HepG2 (cell line): ENCODE measurements at regions not wholly inside any gene's neighbourhood (a gene's known extent, or its start where the extent isn't known, plus 50 kb on each side); places are given as distances from the start of the nearest gene placed in this dataset.

Experiments used
- ATAC-seq: fragments of 200-7000 bp; cut with Tn5 transposase; 3 replicates; pipeline ENCODE4 v1.9.1; 2020; ENCODE audit warnings: mild to moderate bottlenecking, moderate library complexity
- BruUV-seq: library from RNA; stranded (reverse); fragments of 400-500 nt; replicated peaks from 2 replicates; lab custom pipeline; 2021; lab: Mats Ljungman, UMichigan
- CTCF ChIA-PET: fragments of 300-600 bp; formaldehyde crosslinking; extraction: SDS; loops from one replicate; lab custom pipeline; 2021; ENCODE audit warnings: low total read pairs, inconsistent platforms, low intra/inter-chr PET ratio; lab: Yijun Ruan, JAX
- POLR2A ChIA-PET: fragments of 350-600 bp; sonication (Branson Sonifier 250); formaldehyde crosslinking; loops from one replicate; lab custom pipeline; 2020; ENCODE audit warnings: antibody characterized with exemption, inconsistent platforms; lab: Yijun Ruan, JAX
- DNase-seq: peaks from one replicate; pipeline ENCODE4 v3.0.0-alpha.2; 2015; ENCODE audit warnings: low spot score
- FAIRE-seq: peaks from 3 replicates; lab custom pipeline; 2011; peaks lifted over from hg19 to GRCh38; lab: Jason Lieb, UNC
- H2AFZ ChIP-seq: one replicate; pipeline ENCODE4 v1.6.1; 2011; ENCODE audit warnings: low read length, inconsistent platforms
- H3K27ac ChIP-seq: fragments of 300-600 bp; 3 replicates; pipeline ENCODE4 v1.8.0; 2011; ENCODE audit warnings: mixed run types, mild to moderate bottlenecking, mixed read lengths, low read length, inconsistent platforms; ENCODE audit not compliant: insufficient read depth; ENCODE audit errors: extremely low read length
- H3K27me3 ChIP-seq, 2 experiments: fragments of 200-600 bp in 1 of 2; 2 replicates in 1 of 2; 3 replicates in 1 of 2; pipeline versions ENCODE4 v1.6.0 to v1.8.0; 2011; ENCODE audit warnings: low read length in 2 of 2, mild to moderate bottlenecking in 2 of 2, moderate library complexity in 2 of 2, inconsistent platforms in 1 of 2; ENCODE audit not compliant: insufficient read depth in 2 of 2, control insufficient read depth in 1 of 2
- H3K36me3 ChIP-seq, 2 experiments: fragments of 200-600 bp in 1 of 2; replicated peaks in 1 of 2; 2 replicates in 1 of 2; 3 replicates in 1 of 2; pipeline versions ENCODE4 v1.5.1 to v1.8.0; 2011; ENCODE audit warnings: low read length in 2 of 2, inconsistent platforms in 1 of 2; ENCODE audit not compliant: insufficient read depth in 2 of 2, control insufficient read depth in 1 of 2
- H3K4me1 ChIP-seq: 2 replicates; pipeline ENCODE4 v1.5.1; 2012; ENCODE audit warnings: low read length, inconsistent platforms; ENCODE audit not compliant: insufficient read depth
- H3K4me2 ChIP-seq: 2 replicates; pipeline ENCODE4 v1.6.0; 2011; ENCODE audit warnings: low read depth, low read length, inconsistent platforms
- H3K4me3 ChIP-seq, 3 experiments: fragments of 200-600 bp in 1 of 3; sonication (generic), shearing (Covaris generic) in 1 of 3; replicated peaks in 1 of 3; 2 replicates each; pipeline ENCODE4 v1.5.1; 2011 to 2016; ENCODE audit warnings: low read length in 3 of 3, inconsistent platforms in 2 of 3, low read depth in 2 of 3, mild to moderate bottlenecking in 2 of 3, control low read depth in 1 of 3, mixed read lengths in 1 of 3; ENCODE audit not compliant: insufficient read depth in 1 of 3
- H3K79me2 ChIP-seq: one replicate; pipeline ENCODE4 v1.6.1; 2011; ENCODE audit warnings: low read length, inconsistent platforms; ENCODE audit not compliant: insufficient read depth
- H3K9ac ChIP-seq: 2 replicates; pipeline ENCODE4 v1.6.0; 2011; ENCODE audit warnings: mild to moderate bottlenecking, low read depth, low read length, inconsistent platforms; ENCODE audit not compliant: insufficient read depth
- H3K9me3 ChIP-seq: 2 replicates; pipeline ENCODE4 v1.5.1; 2012; ENCODE audit warnings: mild to moderate bottlenecking, low read length
- H4K20me1 ChIP-seq: 2 replicates; pipeline ENCODE4 v1.6.0; 2011; ENCODE audit warnings: inconsistent platforms, mild to moderate bottlenecking, low read length, moderate library complexity; ENCODE audit not compliant: insufficient read depth
- HINFP ChIP-seq: sonication (generic); formaldehyde crosslinking; IDR thresholded peaks from 2 replicates; pipeline ENCODE4 v1.4.0; 2020; ENCODE audit warnings: low read depth, mild to moderate bottlenecking, missing genetic modification reagents
- HOXA5 ChIP-seq: sonication (generic); formaldehyde crosslinking; IDR thresholded peaks from 2 replicates; pipeline ENCODE4 v1.4.0; 2020; ENCODE audit warnings: missing genetic modification reagents
- KDM5A ChIP-seq: fragments of 200-600 bp; sonication (generic); IDR thresholded peaks from 2 replicates; pipeline ENCODE4 v1.7.0; 2018; ENCODE audit warnings: antibody characterized with exemption, mild to moderate bottlenecking, low read length, borderline replicate concordance
- KLF13 ChIP-seq: sonication (generic); formaldehyde crosslinking; IDR thresholded peaks from 2 replicates; pipeline ENCODE4 v1.4.0; 2020; ENCODE audit warnings: mild to moderate bottlenecking, missing genetic modification reagents
- MIER2 ChIP-seq: IDR thresholded peaks from 2 replicates; pipeline ENCODE4 v1.6.1; 2016; ENCODE audit warnings: missing biosample characterization, missing genetic modification reagents
- NBN ChIP-seq: fragments of 450-650 bp; conservative IDR thresholded peaks from 2 replicates; pipeline ENCODE4 v1.6.1; 2017
- RFX3 ChIP-seq: IDR thresholded peaks from 2 replicates; pipeline ENCODE4 v1.6.1; 2016; ENCODE audit warnings: missing biosample characterization, missing genetic modification reagents
- SIN3A ChIP-seq: IDR thresholded peaks from 2 replicates; pipeline ENCODE4 v1.6.1; 2011; ENCODE audit warnings: low read depth, mild to moderate bottlenecking, control low read depth, low read length, borderline replicate concordance
- ZBTB8A ChIP-seq: sonication (generic); formaldehyde crosslinking; IDR thresholded peaks from 2 replicates; pipeline ENCODE4 v1.4.0; 2020; ENCODE audit warnings: mild to moderate bottlenecking, low read depth, missing genetic modification reagents, borderline replicate concordance
- ZNF557 ChIP-seq: sonication (generic); formaldehyde crosslinking; IDR thresholded peaks from 2 replicates; pipeline ENCODE4 v1.4.0; 2020; ENCODE audit warnings: missing genetic modification reagents
- ZNF564 ChIP-seq: sonication (generic); formaldehyde crosslinking; IDR thresholded peaks from 2 replicates; pipeline ENCODE4 v1.8.1; 2023; ENCODE audit warnings: mild to moderate bottlenecking, missing genetic modification reagents
- ZNF672 ChIP-seq: sonication (generic); formaldehyde crosslinking; IDR thresholded peaks from 2 replicates; pipeline ENCODE4 v1.8.1; 2022; ENCODE audit warnings: missing genetic modification reagents
- ZXDC ChIP-seq: sonication (generic); formaldehyde crosslinking; IDR thresholded peaks from 2 replicates; pipeline ENCODE4 v1.5.0; 2020; ENCODE audit warnings: mild to moderate bottlenecking, missing genetic modification reagents
- WGBS: methylation state at CpG from one replicate; pipeline ENCODE4 v1.1.6; 2017; ENCODE audit warnings: low lambda C conversion rate; 5-methylcytosine and 5-hydroxymethylcytosine counted together
- in situ Hi-C: cut with HindIII; loops from 2 replicates; pipeline ENCODE4 v1.10.0; 2017; ENCODE audit warnings: low pct_unique_long_range_greater_than_20kb; ENCODE audit not compliant: extremely low pct_ligation_motif_present
- intact Hi-C: fragments of 100-400 bp; cut with micrococcal nuclease; formaldehyde crosslinking; loops from one replicate; pipeline ENCODE4 v1.10.0; 2022; ENCODE audit not compliant: unreplicated experiment
- TF ChIP-seq, protein P1 (sequence below): sonication (generic); formaldehyde crosslinking; IDR thresholded peaks from 2 replicates; pipeline ENCODE4 v1.4.0; 2020; ENCODE audit warnings: missing genetic modification reagents

- Histone ChIP-seq H3K27me3 (no peaks in the 10 kb centered on the region), H2AFZ (no peak overlapping the region), H3K4me3 (no peak overlapping the region), H3K4me2 (no peak overlapping the region), H3K79me2 (no peaks in the 10 kb centered on the region), H3K9me3 (peaks cover 26% of the 10 kb centered on the region), H3K36me3 (no peaks in the 10 kb centered on the region), H3K4me1 (no peaks in the 10 kb centered on the region), H3K9ac (no peak overlapping the region), H3K27ac (no peak overlapping the region), H4K20me1 (no peaks in the 10 kb centered on the region)
- ChIA-PET POLR2A (no interaction called here), CTCF (no interaction called here)
- no TSS peak for BruUV-seq
- intact Hi-C loops = no loop called here
- DNase-seq (no peak), ATAC-seq (no peak), FAIRE-seq (no peak)
- TF ChIP-seq ZNF672 (CRISPR knock-in tag) (no peak), NBN (no peak), RFX3 (CRISPR knock-in tag) (no peak), SIN3A (no peak), HINFP (CRISPR knock-in tag) (no peak)
- TF ChIP-seq, protein P1, sequence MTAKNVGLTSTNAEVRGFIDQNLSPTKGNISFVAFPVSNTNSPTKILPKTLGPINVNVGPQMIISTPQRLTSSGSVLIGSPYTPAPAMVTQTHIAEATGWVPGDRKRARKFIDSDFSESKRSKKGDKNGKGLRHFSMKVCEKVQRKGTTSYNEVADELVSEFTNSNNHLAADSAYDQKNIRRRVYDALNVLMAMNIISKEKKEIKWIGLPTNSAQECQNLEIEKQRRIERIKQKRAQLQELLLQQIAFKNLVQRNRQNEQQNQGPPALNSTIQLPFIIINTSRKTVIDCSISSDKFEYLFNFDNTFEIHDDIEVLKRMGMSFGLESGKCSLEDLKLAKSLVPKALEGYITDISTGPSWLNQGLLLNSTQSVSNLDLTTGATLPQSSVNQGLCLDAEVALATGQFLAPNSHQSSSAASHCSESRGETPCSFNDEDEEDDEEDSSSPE (CRISPR knock-in tag) = no peak
- in situ Hi-C loops = no loop called here
- 6% methylated on average over 2 of the region's 2 CpGs for WGBS
Measured at GRCh38 chrY:15926499-15926898, 1402.2 kb downstream of the NLGN4Y start.

DNA sequence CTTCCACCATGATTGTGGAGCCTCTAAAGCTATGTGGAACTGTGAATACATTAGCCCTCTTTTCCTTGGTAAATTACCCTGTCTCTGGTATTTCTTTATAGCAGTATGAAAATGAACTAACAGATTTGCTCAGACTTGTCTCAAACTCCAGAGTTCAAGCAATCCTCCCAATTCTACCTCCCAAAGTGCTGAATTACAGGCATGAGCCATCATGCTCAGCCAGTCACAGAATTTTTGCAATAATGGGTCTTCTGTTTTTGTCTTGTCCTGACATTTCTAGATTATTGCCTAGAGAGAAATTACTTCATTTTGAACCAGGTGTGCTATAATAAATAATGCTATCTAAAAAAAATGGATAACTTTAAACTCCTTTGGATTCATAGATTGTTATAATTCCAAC lies 1414.5 kb downstream of the NLGN4Y start:
- no peaks in the 10 kb centered on the region for H3K4me1 ChIP-seq
- no peak for DNase-seq
- H3K36me3 ChIP-seq = no peaks in the 10 kb centered on the region
- BruUV-seq = no TSS peak
- intact Hi-C loops = no loop called here
- no peaks in the 10 kb centered on the region for H3K27me3 ChIP-seq
- no peak overlapping the region for H2AFZ ChIP-seq
- POLR2A ChIA-PET = no interaction called here
- in situ Hi-C loops = no loop called here
- no peak overlapping the region for H3K9ac ChIP-seq
- no peak for FAIRE-seq
- H3K9me3 ChIP-seq = peaks cover 30% of the 10 kb centered on the region
- CTCF ChIA-PET = no interaction called here
- no peak for ATAC-seq
- H3K27ac ChIP-seq = no peak overlapping the region
- H4K20me1 ChIP-seq = no peaks in the 10 kb centered on the region
- no peak overlapping the region for H3K4me3 ChIP-seq
- H3K4me2 ChIP-seq = no peak overlapping the region
- H3K79me2 ChIP-seq = no peaks in the 10 kb centered on the region
- no peak for TF ChIP-seq KLF13 (CRISPR knock-in tag)
- TF ChIP-seq ZXDC (CRISPR knock-in tag) = no peak
- no peak for TF ChIP-seq ZNF564 (CRISPR knock-in tag)
- TF ChIP-seq MIER2 (CRISPR knock-in tag) = no peak
- TF ChIP-seq KDM5A = no peak
- TF ChIP-seq ZNF557 (CRISPR knock-in tag) = no peak
- no peak for TF ChIP-seq HOXA5 (CRISPR knock-in tag)
- TF ChIP-seq ZBTB8A (CRISPR knock-in tag) = no peak
